Keratinocyte (primary cell): ENCODE measurements at regions not wholly inside any gene's neighbourhood (a gene's known extent, or its start where the extent isn't known, plus 50 kb on each side); places are given as distances from the start of the nearest gene placed in this dataset.

Source experiments
- DNase-seq: peaks from one replicate; pipeline ENCODE4 v3.0.0-alpha.2; 2011; ENCODE audit warnings: low read depth, missing footprints, low spot score
- FAIRE-seq: peaks from 2 replicates; lab custom pipeline; 2011; peaks lifted over from hg19 to GRCh38; lab: Jason Lieb, UNC
- H2AFZ ChIP-seq: 2 replicates; pipeline ENCODE4 v1.6.0; 2012; ENCODE audit warnings: low read length, control low read depth, inconsistent platforms; ENCODE audit not compliant: control insufficient read depth
- H3K27ac ChIP-seq: 2 replicates; pipeline ENCODE4 v1.5.1; 2011; ENCODE audit warnings: low read length; ENCODE audit not compliant: control insufficient read depth, insufficient read depth
- H3K27me3 ChIP-seq: 3 replicates; pipeline ENCODE4 v1.6.0; 2011; ENCODE audit warnings: low read length; ENCODE audit not compliant: control insufficient read depth, insufficient read depth; ENCODE audit errors: extremely low read depth
- H3K36me3 ChIP-seq, 2 experiments: 2 replicates in 1 of 2; 3 replicates in 1 of 2; pipeline ENCODE4 v1.5.1; 2011; ENCODE audit warnings: low read length in 2 of 2, mild to moderate bottlenecking in 1 of 2; ENCODE audit not compliant: control insufficient read depth in 2 of 2, insufficient read depth in 2 of 2; ENCODE audit errors: extremely low read depth in 1 of 2
- H3K4me1 ChIP-seq: 3 replicates; pipeline ENCODE4 v1.5.1; 2011; ENCODE audit warnings: low read length; ENCODE audit not compliant: control insufficient read depth, insufficient read depth; ENCODE audit errors: extremely low read depth
- H3K4me2 ChIP-seq: 3 replicates; pipeline ENCODE4 v1.6.0; 2011; ENCODE audit warnings: low read depth, low read length; ENCODE audit not compliant: control insufficient read depth, insufficient read depth; ENCODE audit errors: extremely low read depth
- H3K4me3 ChIP-seq, 3 experiments: fragments of 200-600 bp in 1 of 3; sonication (generic) in 1 of 3; 2 replicates in 2 of 3; 3 replicates in 1 of 3; pipeline ENCODE4 v1.5.1; 2011 to 2016; ENCODE audit warnings: low read length in 3 of 3, mild to moderate bottlenecking in 3 of 3, control low read depth in 2 of 3, inconsistent platforms in 1 of 3, low read depth in 1 of 3, mixed read lengths in 1 of 3, mixed run types in 1 of 3, moderate library complexity in 1 of 3; ENCODE audit not compliant: control insufficient read depth in 2 of 3, insufficient read depth in 2 of 3; ENCODE audit errors: extremely low read depth in 1 of 3
- H3K79me2 ChIP-seq: 2 replicates; pipeline ENCODE4 v1.6.0; 2012; ENCODE audit warnings: low read length; ENCODE audit not compliant: control insufficient read depth, insufficient read depth
- H3K9ac ChIP-seq: 3 replicates; pipeline ENCODE4 v1.6.0; 2011; ENCODE audit warnings: low read length; ENCODE audit not compliant: control insufficient read depth, insufficient read depth; ENCODE audit errors: extremely low read depth
- H3K9me1 ChIP-seq: 3 replicates; pipeline ENCODE4 v1.6.0; 2011; ENCODE audit warnings: low read length; ENCODE audit not compliant: control insufficient read depth, insufficient read depth; ENCODE audit errors: extremely low read depth
- H3K9me3 ChIP-seq: 2 replicates; pipeline ENCODE4 v1.5.1; 2012; ENCODE audit warnings: low read depth, low read length; ENCODE audit not compliant: control insufficient read depth
- H4K20me1 ChIP-seq: 3 replicates; pipeline ENCODE4 v1.6.0; 2011; ENCODE audit warnings: low read length; ENCODE audit not compliant: control insufficient read depth, insufficient read depth; ENCODE audit errors: extremely low read depth
- EZH2 ChIP-seq: IDR thresholded peaks from one replicate; pipeline ENCODE4 v1.6.1; 2012; ENCODE audit warnings: inconsistent platforms, mild to moderate bottlenecking, low read length, moderate library complexity
- dilution Hi-C: fragments of 300-500 bp; cut with MboI; formaldehyde crosslinking; loops from one replicate; pipeline ENCODE4 v1.7.0; 2020; ENCODE audit warnings: low sequenced_read_pairs; ENCODE audit not compliant: extremely low pct_ligation_motif_present
- TF ChIP-seq, protein P1 (sequence below), 3 experiments: IDR thresholded peaks in 1 of 3; conservative IDR thresholded peaks in 1 of 3; optimal IDR thresholded peaks in 1 of 3; 2 replicates in 2 of 3; 3 replicates in 1 of 3; pipeline versions ENCODE3 to v1.5.1; 2011; ENCODE audit warnings: low read length in 3 of 3, mild to moderate bottlenecking in 3 of 3, moderate library complexity in 2 of 3, control low read depth in 1 of 3, inconsistent platforms in 1 of 3; ENCODE audit not compliant: insufficient read depth in 2 of 3; ENCODE audit errors: extremely low read depth in 1 of 3

DNA sequence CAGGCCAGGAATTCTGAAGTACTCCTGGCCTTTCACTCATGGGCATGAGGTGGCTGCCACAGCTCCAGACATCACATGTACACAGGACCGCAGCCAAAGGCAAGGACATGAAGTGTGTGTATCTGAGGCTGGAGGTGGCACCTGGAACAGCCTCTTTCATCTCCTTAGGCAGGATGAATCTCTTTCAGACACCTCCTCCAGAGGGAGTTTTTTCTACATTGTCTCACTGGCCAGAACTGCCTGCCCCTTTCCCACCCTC is 142.8 kb downstream of the BARX1 start:
- no peak for DNase-seq
- no peak for TF ChIP-seq EZH2
- TF ChIP-seq, protein P1, sequence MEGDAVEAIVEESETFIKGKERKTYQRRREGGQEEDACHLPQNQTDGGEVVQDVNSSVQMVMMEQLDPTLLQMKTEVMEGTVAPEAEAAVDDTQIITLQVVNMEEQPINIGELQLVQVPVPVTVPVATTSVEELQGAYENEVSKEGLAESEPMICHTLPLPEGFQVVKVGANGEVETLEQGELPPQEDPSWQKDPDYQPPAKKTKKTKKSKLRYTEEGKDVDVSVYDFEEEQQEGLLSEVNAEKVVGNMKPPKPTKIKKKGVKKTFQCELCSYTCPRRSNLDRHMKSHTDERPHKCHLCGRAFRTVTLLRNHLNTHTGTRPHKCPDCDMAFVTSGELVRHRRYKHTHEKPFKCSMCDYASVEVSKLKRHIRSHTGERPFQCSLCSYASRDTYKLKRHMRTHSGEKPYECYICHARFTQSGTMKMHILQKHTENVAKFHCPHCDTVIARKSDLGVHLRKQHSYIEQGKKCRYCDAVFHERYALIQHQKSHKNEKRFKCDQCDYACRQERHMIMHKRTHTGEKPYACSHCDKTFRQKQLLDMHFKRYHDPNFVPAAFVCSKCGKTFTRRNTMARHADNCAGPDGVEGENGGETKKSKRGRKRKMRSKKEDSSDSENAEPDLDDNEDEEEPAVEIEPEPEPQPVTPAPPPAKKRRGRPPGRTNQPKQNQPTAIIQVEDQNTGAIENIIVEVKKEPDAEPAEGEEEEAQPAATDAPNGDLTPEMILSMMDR (optimal IDR thresholded peaks at IDR 0.05 in 1 of 3, IDR thresholded peaks at IDR 0.05 in 1 of 3, conservative IDR thresholded peaks at IDR 0.05 in 1 of 3; ENCODE audit: extremely low read depth in 1 of 3, insufficient read depth in 2 of 3, low read length in 3 of 3), result no peak
- H3K36me3 ChIP-seq, result no peaks in the 10 kb centered on the region
- H3K4me3 ChIP-seq, result no peak overlapping the region
- no peaks in the 10 kb centered on the region for H3K9me1 ChIP-seq
- no peaks in the 10 kb centered on the region for H3K9me3 ChIP-seq
- dilution Hi-C loops, result no loop called here
- no peaks in the 10 kb centered on the region for H3K4me1 ChIP-seq
- H3K79me2 ChIP-seq, result no peaks in the 10 kb centered on the region
- H3K27ac ChIP-seq, result no peak overlapping the region
- H4K20me1 ChIP-seq, result no peaks in the 10 kb centered on the region
- H3K9ac ChIP-seq, result no peak overlapping the region
- H3K4me2 ChIP-seq, result no peak overlapping the region
- H2AFZ ChIP-seq, result no peak overlapping the region
- FAIRE-seq, result no peak
- H3K27me3 ChIP-seq, result peaks cover 3% of the 10 kb centered on the region

DNA sequence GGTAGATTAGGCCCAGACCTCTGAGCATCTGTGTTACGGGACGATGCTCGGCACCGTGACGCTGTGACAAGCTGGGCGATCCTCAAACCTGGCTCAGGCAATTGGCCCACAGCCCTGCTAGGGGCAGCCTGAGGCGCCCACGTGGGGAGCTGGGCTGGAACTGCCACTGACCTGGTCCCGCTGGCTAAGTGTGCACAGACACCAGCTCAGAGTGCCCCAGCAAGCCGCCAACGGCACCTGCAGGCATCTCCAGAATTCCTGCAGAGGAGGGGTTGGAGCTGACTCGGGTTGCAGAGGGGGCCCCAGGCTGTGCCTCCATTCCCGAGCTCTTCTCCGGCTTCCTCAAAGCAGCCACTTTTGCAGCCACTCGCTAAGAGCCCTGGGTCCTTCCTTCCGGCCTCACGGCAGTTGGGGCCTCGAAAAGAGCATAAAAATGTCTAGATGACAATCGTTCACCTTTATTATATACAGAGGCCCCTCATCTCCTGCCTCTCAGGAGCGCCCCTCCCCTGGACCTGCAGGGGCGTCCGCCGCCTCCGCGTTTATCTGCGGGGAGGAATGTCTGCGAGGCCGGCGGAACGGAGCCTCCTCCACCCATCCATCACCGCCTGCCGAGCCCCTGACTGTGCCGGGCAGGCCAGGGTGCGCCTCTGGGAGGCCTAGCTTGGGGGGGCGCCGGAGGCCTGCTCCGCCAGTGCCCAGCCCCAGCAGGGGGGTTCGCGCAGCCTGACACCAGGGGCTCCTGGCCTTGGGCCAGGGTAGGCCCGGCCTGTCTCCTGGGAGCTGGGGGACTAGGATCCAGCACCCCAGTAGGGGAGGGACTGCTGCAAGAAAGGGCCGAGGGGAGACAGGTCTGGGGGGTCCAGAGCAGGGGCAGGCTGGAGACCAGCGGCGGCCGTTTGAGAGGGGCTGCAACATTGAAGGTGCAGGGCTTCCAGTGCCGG is 144.9 kb downstream of the BARX1 start:
- TF ChIP-seq EZH2, result no peak
- TF ChIP-seq, protein P1 (optimal IDR thresholded peaks at IDR 0.05 in 1 of 3, IDR thresholded peaks at IDR 0.05 in 1 of 3, conservative IDR thresholded peaks at IDR 0.05 in 1 of 3; ENCODE audit: extremely low read depth in 1 of 3, insufficient read depth in 2 of 3, low read length in 3 of 3), result no peak
- FAIRE-seq (no peak), DNase-seq (no peak)

More for the DNA sequence above, 144.9 kb downstream of the BARX1 start:
- no peaks in the 10 kb centered on the region for H4K20me1 ChIP-seq
- H3K4me2 ChIP-seq, result no peak overlapping the region
- H3K4me1 ChIP-seq, result no peaks in the 10 kb centered on the region
- H2AFZ ChIP-seq, result no peak overlapping the region
- no peaks in the 10 kb centered on the region for H3K79me2 ChIP-seq
- no peaks in the 10 kb centered on the region for H3K9me1 ChIP-seq
- H3K4me3 ChIP-seq, result no peak overlapping the region
- H3K36me3 ChIP-seq, result no peaks in the 10 kb centered on the region
- no peaks in the 10 kb centered on the region for H3K9me3 ChIP-seq
- H3K27ac ChIP-seq, result no peak overlapping the region
- dilution Hi-C loops, result no loop called here
- no peak overlapping the region for H3K9ac ChIP-seq
- H3K27me3 ChIP-seq, result peaks cover 3% of the 10 kb centered on the region
